Esophagus muscularis mucosa (tissue), 4 donors: ENCODE measurements at regions not wholly inside any gene's neighbourhood (a gene's known extent, or its start where the extent isn't known, plus 50 kb on each side); places are given as distances from the start of the nearest gene placed in this dataset.

ENCODE experiments used
- DNase-seq: peaks from one replicate; pipeline ENCODE4 v3.0.0-alpha.2; 2017; ENCODE audit errors: extremely low spot score
- H3K27ac ChIP-seq, 4 donors: fragments of 200-600 bp; sonication (generic); replicated peaks in 1 of 4; 1 replicate in 3 of 4; 2 replicates in 1 of 4; pipeline ENCODE4 v1.5.1; 2016 to 2019; ENCODE audit warnings: mild to moderate bottlenecking in 1 of 4
- H3K27me3 ChIP-seq, 4 donors: fragments of 200-600 bp; sonication (generic); one replicate each; pipeline versions ENCODE4 v1.5.1 to v1.6.0; 2016 to 2019
- H3K36me3 ChIP-seq, 4 donors: fragments of 200-600 bp; sonication (generic); one replicate each; pipeline ENCODE4 v1.5.1; 2016 to 2019
- H3K4me1 ChIP-seq, 4 donors: fragments of 200-600 bp; sonication (generic); one replicate each; pipeline ENCODE4 v1.5.1; 2016 to 2019
- H3K4me3 ChIP-seq, 4 donors: fragments of 200-600 bp; sonication (generic); 1 replicate in 2 of 4; 2 replicates in 2 of 4; pipeline ENCODE4 v1.5.1; 2016 to 2019; ENCODE audit warnings: mild to moderate bottlenecking in 4 of 4, moderate library complexity in 1 of 4
- H3K9me3 ChIP-seq, 4 donors: fragments of 200-600 bp; sonication (generic); 1 replicate in 3 of 4; 2 replicates in 1 of 4; pipeline ENCODE4 v1.5.1; 2016 to 2019
- CTCF ChIP-seq, 3 experiments: fragments of 200-600 bp in 2 of 3; fragments of 450-650 bp in 1 of 3; sonication (generic) in 2 of 3; IDR thresholded peaks; one replicate each; pipeline ENCODE4 v1.5.1; 2017 to 2019; ENCODE audit warnings: antibody characterized with exemption in 3 of 3, mild to moderate bottlenecking in 2 of 3, moderate library complexity in 1 of 3
- EP300 ChIP-seq: sonication (generic); formaldehyde crosslinking; IDR thresholded peaks from one replicate; pipeline ENCODE4 v1.6.1; 2017; ENCODE audit warnings: antibody characterized with exemption
- POLR2A ChIP-seq: fragments of 450-650 bp; IDR thresholded peaks from one replicate; pipeline ENCODE4 v1.6.1; 2017; ENCODE audit warnings: antibody characterized with exemption, moderate library complexity, mild to moderate bottlenecking, low read depth
- POLR2AphosphoS5 ChIP-seq, 2 donors: sonication (generic); formaldehyde crosslinking; IDR thresholded peaks; one replicate each; pipeline ENCODE4 v1.6.1; 2017; ENCODE audit warnings: antibody characterized with exemption in 2 of 2
- whole genome bisulfite sequencing: methylation state at CpG from one replicate; pipeline ENCODE4 v1.1.5; 2018; 5-methylcytosine and 5-hydroxymethylcytosine counted together
- intact Hi-C: fragments of 100-400 bp; cut with DNase I; formaldehyde crosslinking; loops from one replicate; pipeline ENCODE4 v1.15.1; 2023

DNA sequence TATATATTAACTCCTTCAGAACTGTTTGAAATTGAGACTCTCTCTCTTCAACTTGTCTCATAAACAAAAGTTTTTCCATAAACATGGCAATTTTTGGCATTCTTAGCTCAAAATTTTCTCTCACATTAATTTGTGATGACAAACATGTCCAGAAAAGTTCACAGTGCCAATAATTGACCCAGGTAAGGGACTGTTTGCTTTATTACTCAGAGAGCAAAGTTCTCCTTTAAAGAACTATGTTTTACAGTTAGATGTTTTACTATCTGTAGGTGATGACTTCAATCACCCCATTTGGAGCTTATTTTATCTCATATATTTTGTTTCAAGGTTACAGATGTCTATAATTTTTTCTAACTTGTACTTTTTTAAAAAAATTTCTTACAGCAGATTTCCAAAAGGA lies 855.6 kb downstream of the SLC16A7 start:
- no peaks in the 10 kb centered on the region for H3K36me3 ChIP-seq
- no peaks in the 10 kb centered on the region for H3K9me3 ChIP-seq
- H3K27me3 ChIP-seq = no peaks in the 10 kb centered on the region
- TF ChIP-seq POLR2AphosphoS5 (IDR thresholded peaks at IDR 0.05) = no peak
- no peak for TF ChIP-seq EP300
- intact Hi-C loops = no loop called here
- DNase-seq = no peak
- H3K4me1 ChIP-seq = no peaks in the 10 kb centered on the region
- H3K4me3 ChIP-seq = no peak overlapping the region
- H3K27ac ChIP-seq = no peak overlapping the region

DNA sequence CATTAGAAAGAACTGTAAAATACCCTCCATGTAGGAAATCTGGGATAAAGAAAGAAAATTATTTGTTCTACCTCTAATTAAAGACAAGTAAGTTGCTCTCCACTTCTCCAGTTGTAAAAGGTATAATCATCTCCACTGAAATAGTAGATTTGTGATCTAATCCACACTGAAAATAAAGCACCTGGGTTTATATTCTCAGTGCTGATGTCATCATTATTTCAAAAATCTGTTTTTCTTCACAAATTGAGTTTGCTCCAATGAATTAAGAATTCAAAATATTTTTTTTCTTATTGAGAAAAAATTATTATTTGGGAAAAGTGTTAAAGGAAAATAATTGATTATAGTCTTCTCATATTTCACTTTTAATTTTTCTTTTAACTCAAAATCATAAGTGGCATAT lies 869.2 kb downstream of the SLC16A7 start:
- no peaks in the 10 kb centered on the region for H3K9me3 ChIP-seq
- H3K4me1 ChIP-seq = no peaks in the 10 kb centered on the region
- H3K36me3 ChIP-seq = no peaks in the 10 kb centered on the region
- no peak overlapping the region for H3K4me3 ChIP-seq
- no peaks in the 10 kb centered on the region for H3K27me3 ChIP-seq
- no peak for DNase-seq
- H3K27ac ChIP-seq = no peak overlapping the region
- intact Hi-C loops = no loop called here
- TF ChIP-seq POLR2AphosphoS5 (IDR thresholded peaks at IDR 0.05) (no peak), CTCF (IDR thresholded peaks at IDR 0.05) (no peak), EP300 (no peak), POLR2A (no peak)

DNA sequence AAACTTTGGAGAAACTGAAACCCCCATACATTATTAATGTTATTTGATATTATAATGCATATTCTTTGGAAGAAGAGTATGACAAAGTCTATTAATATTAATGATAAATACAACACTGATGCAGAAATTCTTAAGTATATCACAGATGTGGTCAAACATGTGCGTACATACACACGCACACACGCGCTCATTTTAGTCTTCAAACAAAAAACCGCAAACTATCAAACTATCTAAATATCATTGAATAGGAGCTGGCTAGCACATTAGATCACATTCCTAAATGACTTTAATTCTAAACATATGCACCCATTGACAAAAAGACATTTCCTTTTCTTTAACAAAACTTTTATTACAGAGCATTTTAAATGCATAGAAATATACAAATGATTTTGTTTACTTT lies 872.7 kb downstream of the SLC16A7 start:
- no peaks in the 10 kb centered on the region for H3K27me3 ChIP-seq
- H3K4me3 ChIP-seq = no peak overlapping the region
- WGBS = 93% methylated on average over 5 of the region's 5 CpGs
- TF ChIP-seq POLR2A (no peak), CTCF (IDR thresholded peaks at IDR 0.05) (no peak), POLR2AphosphoS5 (IDR thresholded peaks at IDR 0.05) (no peak), EP300 (no peak)
- no peaks in the 10 kb centered on the region for H3K4me1 ChIP-seq
- no peak overlapping the region for H3K27ac ChIP-seq
- no peak for DNase-seq
- intact Hi-C loops = no loop called here
- H3K9me3 ChIP-seq = no peaks in the 10 kb centered on the region
- no peaks in the 10 kb centered on the region for H3K36me3 ChIP-seq

DNA sequence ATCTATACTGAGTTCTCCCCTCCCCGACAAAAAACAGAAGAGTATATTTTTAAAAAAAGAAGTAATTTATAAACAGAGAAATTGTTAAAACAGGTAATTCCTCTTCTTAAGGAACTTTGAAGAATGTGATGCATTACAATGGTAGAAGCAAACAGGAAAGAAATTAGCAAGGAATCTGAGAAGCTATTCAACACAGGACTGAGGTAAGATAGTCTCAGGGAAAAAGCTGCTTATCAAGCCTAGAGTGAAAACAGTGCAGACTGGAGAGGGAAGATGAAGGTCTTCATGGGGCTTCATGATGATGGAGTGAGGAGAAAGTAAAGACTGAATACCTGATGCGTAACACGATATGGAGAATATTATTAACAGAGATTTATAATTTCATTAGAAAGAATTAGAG lies 880.0 kb downstream of the SLC16A7 start:
- TF ChIP-seq POLR2A (no peak), CTCF (IDR thresholded peaks at IDR 0.05) (no peak)
- 81% methylated on average over 3 of the region's 3 CpGs for WGBS
- intact Hi-C loops = no loop called here

GRCh38 chr12:60487284-60487683 lies 891.5 kb downstream of the SLC16A7 start:
- no peaks in the 10 kb centered on the region for H3K4me1 ChIP-seq
- no peak for TF ChIP-seq POLR2AphosphoS5 (IDR thresholded peaks at IDR 0.05)
- TF ChIP-seq CTCF (IDR thresholded peaks at IDR 0.05) = no peak
- TF ChIP-seq POLR2A = no peak
- no peak for TF ChIP-seq EP300
- WGBS = 86% methylated on average over 1 of the region's 1 CpG
- H3K27ac ChIP-seq = no peak overlapping the region
- DNase-seq = no peak
- H3K36me3 ChIP-seq = no peaks in the 10 kb centered on the region
- H3K27me3 ChIP-seq = no peaks in the 10 kb centered on the region
- intact Hi-C loops = no loop called here
- H3K9me3 ChIP-seq = no peaks in the 10 kb centered on the region
- no peak overlapping the region for H3K4me3 ChIP-seq

More for the DNA sequence above, 880.0 kb downstream of the SLC16A7 start:
- Histone ChIP-seq H3K27me3 (no peaks in the 10 kb centered on the region), H3K36me3 (no peaks in the 10 kb centered on the region), H3K27ac (no peak overlapping the region), H3K4me1 (no peaks in the 10 kb centered on the region), H3K4me3 (no peak overlapping the region), H3K9me3 (no peaks in the 10 kb centered on the region)
- DNase-seq = no peak
